ENCODE measurements at regions not wholly inside any gene's neighbourhood (a gene's known extent, or its start where the extent isn't known, plus 50 kb on each side); places are given as distances from the start of the nearest gene placed in this dataset.

DNA sequence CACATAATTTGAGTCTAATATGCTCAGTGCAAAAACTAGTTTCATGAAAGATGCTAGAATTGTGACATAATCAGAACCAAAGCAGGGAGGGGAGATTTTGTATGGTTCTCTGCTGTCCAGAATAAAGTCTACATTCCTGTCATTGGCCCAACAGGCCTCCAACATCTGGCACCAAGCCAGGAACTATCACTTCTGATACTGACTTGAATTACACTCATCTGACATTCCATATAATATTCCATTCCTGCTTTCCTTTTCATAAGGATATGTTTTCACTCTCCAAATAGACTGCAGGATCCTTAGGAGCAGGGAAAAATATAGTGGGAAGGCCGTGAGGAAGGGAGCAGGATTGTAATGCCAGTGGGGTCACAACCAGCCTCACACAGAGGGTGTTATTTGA lies 84.6 kb upstream of the BTN3A2 start:
- no peak for ATAC-seq (ENCODE audit: insufficient read depth, low read depth)
- H3K4me2 ChIP-seq (ENCODE audit: insufficient read depth, low read length) = no peak overlapping the region
- TF ChIP-seq, protein P1, sequence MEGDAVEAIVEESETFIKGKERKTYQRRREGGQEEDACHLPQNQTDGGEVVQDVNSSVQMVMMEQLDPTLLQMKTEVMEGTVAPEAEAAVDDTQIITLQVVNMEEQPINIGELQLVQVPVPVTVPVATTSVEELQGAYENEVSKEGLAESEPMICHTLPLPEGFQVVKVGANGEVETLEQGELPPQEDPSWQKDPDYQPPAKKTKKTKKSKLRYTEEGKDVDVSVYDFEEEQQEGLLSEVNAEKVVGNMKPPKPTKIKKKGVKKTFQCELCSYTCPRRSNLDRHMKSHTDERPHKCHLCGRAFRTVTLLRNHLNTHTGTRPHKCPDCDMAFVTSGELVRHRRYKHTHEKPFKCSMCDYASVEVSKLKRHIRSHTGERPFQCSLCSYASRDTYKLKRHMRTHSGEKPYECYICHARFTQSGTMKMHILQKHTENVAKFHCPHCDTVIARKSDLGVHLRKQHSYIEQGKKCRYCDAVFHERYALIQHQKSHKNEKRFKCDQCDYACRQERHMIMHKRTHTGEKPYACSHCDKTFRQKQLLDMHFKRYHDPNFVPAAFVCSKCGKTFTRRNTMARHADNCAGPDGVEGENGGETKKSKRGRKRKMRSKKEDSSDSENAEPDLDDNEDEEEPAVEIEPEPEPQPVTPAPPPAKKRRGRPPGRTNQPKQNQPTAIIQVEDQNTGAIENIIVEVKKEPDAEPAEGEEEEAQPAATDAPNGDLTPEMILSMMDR (IDR thresholded peaks at IDR 0.05; ENCODE audit: borderline replicate concordance, extremely low read depth, low read length, poor library complexity, severe bottlenecking) = no peak
- no peak for TF ChIP-seq EZH2 (IDR thresholded peaks at IDR 0.05; ENCODE audit: borderline replicate concordance, low read depth, low read length, severe bottlenecking)
- H4K20me1 ChIP-seq (ENCODE audit: insufficient read depth, low read length) = no peaks in the 10 kb centered on the region
- no peak overlapping the region; the same call in 1 of the 2 replicates for H3K9ac ChIP-seq (ENCODE audit: low read depth, low read length)
- H3K27ac ChIP-seq (ENCODE audit: low read length) = peak overlapping the region; percentile 64
- no peaks in the 10 kb centered on the region; the same call in 1 of the 2 replicates for H3K36me3 ChIP-seq (ENCODE audit: insufficient read depth, low read length)
- H3K79me2 ChIP-seq (ENCODE audit: insufficient read depth, low read length) = peaks cover 11% of the 10 kb centered on the region
- no peaks in the 10 kb centered on the region for H3K27me3 ChIP-seq (ENCODE audit: insufficient read depth, low read length, poor library complexity)
- DNase-seq = no peak
- H3K4me3 ChIP-seq (ENCODE audit: low read depth in 1 of 2, low read length in 2 of 2) = no peak overlapping the region
- H2AFZ ChIP-seq (ENCODE audit: low read depth, low read length) = no peak overlapping the region; the same call in 1 of the 2 replicates
- no peaks in the 10 kb centered on the region for H3K9me3 ChIP-seq (ENCODE audit: insufficient read depth, low read length, severe bottlenecking)
- peaks cover 51% of the 10 kb centered on the region for H3K4me1 ChIP-seq (ENCODE audit: insufficient read depth, low read length)

DNA sequence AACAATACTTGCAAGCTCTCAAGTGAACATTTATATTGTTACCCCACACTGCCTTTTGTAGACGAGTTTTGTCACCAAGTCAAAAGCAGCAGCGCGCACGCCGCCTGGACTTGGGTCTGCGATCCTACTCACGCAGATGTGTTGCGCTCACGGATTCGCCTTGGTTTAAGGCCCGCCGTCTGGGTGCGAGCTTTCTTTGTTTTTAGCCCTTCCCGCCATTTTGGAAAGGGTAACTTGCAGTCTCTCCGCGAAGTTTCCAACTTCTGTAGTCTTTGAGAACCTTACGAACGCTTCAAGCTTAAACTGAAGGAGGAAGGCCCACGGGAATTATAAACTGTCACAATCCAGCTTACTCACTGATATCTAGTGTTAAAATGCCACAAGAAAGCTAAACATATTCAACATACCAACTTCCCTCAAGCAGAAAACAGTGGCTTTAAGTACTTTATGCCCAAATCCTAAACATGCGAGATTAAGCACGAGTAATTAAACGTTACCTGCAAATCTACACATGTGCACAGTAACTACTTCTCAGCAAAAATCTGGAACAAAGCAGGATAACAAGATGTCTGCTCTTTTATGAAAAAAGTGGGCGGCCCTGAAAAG lies 80.4 kb upstream of the BTN3A2 start:
- Histone ChIP-seq H3K4me3 (ENCODE audit: low read depth in 1 of 2, low read length in 2 of 2) (peak overlapping the region; percentile 54 to 74), H3K4me1 (ENCODE audit: insufficient read depth, low read length) (peaks cover 45% of the 10 kb centered on the region), H3K9me3 (ENCODE audit: insufficient read depth, low read length, severe bottlenecking) (peaks cover 14% of the 10 kb centered on the region), H3K9ac (ENCODE audit: low read depth, low read length) (peak overlapping the region; percentile 85), H3K36me3 (ENCODE audit: insufficient read depth, low read length) (peaks cover 8% of the 10 kb centered on the region; the same call in 1 of the 2 replicates), H3K79me2 (ENCODE audit: insufficient read depth, low read length) (peaks cover 8% of the 10 kb centered on the region), H3K27ac (ENCODE audit: low read length) (peak overlapping the region; percentile 100), H2AFZ (ENCODE audit: low read depth, low read length) (no peak overlapping the region), H3K4me2 (ENCODE audit: insufficient read depth, low read length) (peak overlapping the region; percentile 63), H4K20me1 (ENCODE audit: insufficient read depth, low read length) (no peaks in the 10 kb centered on the region), H3K27me3 (ENCODE audit: insufficient read depth, low read length, poor library complexity) (no peaks in the 10 kb centered on the region)
- DNase-seq (peak; percentile 76), ATAC-seq (ENCODE audit: insufficient read depth, low read depth) (peak; percentile 28)
- no peak for TF ChIP-seq EZH2 (IDR thresholded peaks at IDR 0.05; ENCODE audit: borderline replicate concordance, low read depth, low read length, severe bottlenecking)
- TF ChIP-seq, protein P1 (IDR thresholded peaks at IDR 0.05; ENCODE audit: borderline replicate concordance, extremely low read depth, low read length, poor library complexity, severe bottlenecking) = no peak

DNA sequence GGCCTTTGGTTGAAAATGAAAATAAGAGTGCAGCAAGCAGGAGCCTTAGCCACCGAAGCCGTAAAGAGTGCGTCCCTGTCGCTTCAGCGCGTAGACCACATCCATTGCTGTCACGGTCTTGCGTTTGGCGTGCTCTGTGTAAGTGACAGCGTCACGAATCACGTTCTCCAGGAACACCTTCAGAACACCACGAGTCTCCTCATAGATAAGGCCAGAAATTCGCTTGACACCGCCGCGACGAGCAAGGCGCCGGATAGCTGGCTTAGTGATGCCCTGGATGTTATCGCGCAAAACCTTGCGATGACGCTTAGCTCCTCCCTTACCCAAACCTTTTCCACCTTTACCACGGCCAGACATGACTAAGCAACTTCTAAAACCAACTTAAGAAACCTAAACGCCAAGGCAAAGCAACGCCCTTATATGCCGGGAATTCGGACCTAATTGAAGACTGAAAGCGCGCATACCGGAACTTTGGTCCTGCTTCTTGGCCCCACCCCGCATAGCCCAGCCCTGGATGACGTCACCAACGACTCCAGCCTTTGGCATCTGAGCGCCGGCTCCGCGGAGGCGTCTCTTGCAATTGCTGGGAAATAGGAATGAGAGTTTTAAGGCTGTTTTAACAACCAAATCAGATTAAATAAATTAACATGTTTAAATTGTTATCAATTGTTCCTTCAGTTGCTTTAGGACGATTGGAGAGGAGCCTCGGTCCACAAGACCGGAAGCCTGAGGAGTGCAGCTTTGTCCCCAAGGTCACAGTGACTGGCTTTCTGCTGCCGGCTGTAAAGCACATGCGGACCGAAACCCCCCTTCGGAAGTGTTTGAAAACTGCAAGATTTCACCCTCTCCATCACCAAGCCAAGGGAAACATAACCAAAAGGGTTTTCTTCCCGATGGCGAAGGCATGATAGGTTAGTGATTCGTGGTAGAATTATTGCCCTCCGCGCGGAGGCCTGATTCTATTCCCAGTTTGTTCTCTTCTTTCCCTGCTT lies 79.6 kb upstream of the BTN3A2 start:
- DNase-seq (peak; percentile 99), ATAC-seq (ENCODE audit: insufficient read depth, low read depth) (peak; percentile 76)
- H3K9me3 ChIP-seq (ENCODE audit: insufficient read depth, low read length, severe bottlenecking) = peaks cover 14% of the 10 kb centered on the region
- H3K27me3 ChIP-seq (ENCODE audit: insufficient read depth, low read length, poor library complexity) = no peaks in the 10 kb centered on the region
- H3K79me2 ChIP-seq (ENCODE audit: insufficient read depth, low read length) = peaks cover 8% of the 10 kb centered on the region
- H3K9ac ChIP-seq (ENCODE audit: low read depth, low read length) = peak overlapping the region; percentile 85
- H3K4me2 ChIP-seq (ENCODE audit: insufficient read depth, low read length) = peak overlapping the region; percentile 63
- H3K36me3 ChIP-seq (ENCODE audit: insufficient read depth, low read length) = peaks cover 8% of the 10 kb centered on the region; the same call in 1 of the 2 replicates
- TF ChIP-seq EZH2 (IDR thresholded peaks at IDR 0.05; ENCODE audit: borderline replicate concordance, low read depth, low read length, severe bottlenecking) = no peak
- TF ChIP-seq, protein P1 (IDR thresholded peaks at IDR 0.05; ENCODE audit: borderline replicate concordance, extremely low read depth, low read length, poor library complexity, severe bottlenecking) = no peak
- no peak overlapping the region for H2AFZ ChIP-seq (ENCODE audit: low read depth, low read length)
- H3K27ac ChIP-seq (ENCODE audit: low read length) = peak overlapping the region; percentile 100
- no peaks in the 10 kb centered on the region for H4K20me1 ChIP-seq (ENCODE audit: insufficient read depth, low read length)
- peaks cover 45% of the 10 kb centered on the region for H3K4me1 ChIP-seq (ENCODE audit: insufficient read depth, low read length)
- peak overlapping the region; percentile 54 to 74 for H3K4me3 ChIP-seq (ENCODE audit: low read depth in 1 of 2, low read length in 2 of 2)
